Dermis blood vessel endothelial cell (primary cell): ENCODE measurements at regions not wholly inside any gene's neighbourhood (a gene's known extent, or its start where the extent isn't known, plus 50 kb on each side); places are given as distances from the start of the nearest gene placed in this dataset.
"Not testable (repeated sequence)": the region's sequence is repeated elsewhere in the genome, so short reads cannot be mapped to it uniquely, and the experiment has no call there.

Experiments
- DNase-seq: peaks from one replicate; pipeline ENCODE4 v3.0.0; 2010

GRCh38 chr18:59059140-59059539 lies 80.5 kb upstream of the SEC11C start:
- DNase-seq: no peak

DNA sequence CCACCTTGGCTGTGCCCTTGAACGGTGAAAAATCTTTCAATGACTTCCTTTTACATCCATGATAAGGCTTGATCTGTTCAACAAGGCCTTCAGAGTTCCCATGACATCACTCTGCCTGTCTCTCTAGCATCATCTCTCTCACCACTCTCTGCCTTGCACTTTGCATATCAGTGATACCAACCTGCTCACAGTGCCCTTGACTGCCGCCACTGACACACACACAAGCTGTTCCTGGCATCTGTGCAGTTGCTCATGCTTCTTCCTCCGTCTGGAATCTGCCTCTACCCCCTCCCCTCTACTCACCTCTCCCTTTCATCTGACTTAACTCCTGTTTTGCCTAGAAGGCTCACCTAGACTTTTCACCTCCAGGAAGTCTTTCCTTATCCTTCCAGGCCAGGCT lies 79.1 kb upstream of the SEC11C start:
- no peak for DNase-seq

DNA sequence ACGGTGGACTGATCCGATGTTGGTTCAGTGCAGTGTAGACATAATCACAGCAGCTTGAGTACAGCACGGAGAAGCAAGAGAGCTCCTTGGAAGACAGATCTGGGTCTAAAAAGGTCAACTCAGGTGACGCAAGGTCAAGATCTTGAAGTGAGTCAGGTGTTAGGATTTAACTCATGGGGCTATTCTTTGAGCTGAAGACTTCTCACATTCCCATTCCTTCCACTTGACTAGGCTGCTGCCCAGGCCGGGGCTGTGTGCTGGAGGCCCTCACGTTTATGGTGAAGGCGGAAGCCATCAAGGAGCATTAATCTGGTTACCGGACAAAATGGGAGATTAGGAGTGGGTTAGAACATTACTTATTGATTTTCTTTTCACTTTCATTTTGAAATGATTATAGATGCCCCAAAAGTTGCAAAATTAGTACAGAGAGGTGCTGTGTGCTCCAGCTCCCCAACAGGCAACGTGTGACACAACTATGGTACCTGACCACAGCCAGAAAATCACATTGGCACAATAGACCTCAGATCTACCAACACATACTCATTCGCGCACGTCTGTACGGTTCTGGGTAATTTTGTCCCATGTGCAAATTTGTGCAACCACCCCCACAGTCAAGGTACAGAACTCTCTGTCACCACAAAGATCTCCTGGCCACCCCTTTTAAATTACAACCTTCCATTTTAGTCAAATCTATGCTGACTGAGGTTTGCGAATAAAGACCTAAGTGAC lies 77.6 kb upstream of the SEC11C start:
- no peak for DNase-seq

GRCh38 chr18:59062643-59063006 lies 77.1 kb upstream of the SEC11C start:
- DNase-seq: no peak

DNA sequence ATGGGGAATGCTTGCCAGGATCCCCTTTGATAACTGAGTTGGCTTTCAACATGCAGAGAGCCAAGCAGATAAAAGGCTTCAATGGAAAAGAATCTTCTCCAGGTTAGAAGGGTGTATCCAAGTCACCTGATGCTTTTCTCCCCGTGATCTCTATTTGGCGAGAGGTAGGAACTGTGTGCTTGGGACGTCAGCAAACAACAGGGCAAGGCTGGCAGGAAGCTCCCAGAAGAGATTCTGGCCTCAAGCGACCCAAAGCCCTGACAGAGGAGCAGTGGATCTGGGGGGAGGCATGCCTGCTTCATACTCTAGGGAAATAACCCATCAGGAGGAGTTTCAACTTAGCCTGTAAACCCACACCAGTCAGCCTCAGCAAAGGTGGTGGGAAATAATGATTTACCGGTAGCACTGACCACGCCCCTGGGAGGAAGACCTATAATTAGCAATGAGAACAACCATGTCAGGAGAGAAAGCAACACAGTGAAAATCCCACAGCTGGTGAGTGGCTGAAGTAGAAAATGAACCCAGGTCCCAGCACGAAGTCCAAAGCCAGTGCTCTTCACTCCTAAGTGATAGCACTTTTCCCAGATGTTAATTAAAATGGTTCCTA lies 76.3 kb upstream of the SEC11C start:
- DNase-seq: no peak

GRCh38 chr18:59063912-59064311 lies 75.8 kb upstream of the SEC11C start:
- DNase-seq: no peak

DNA sequence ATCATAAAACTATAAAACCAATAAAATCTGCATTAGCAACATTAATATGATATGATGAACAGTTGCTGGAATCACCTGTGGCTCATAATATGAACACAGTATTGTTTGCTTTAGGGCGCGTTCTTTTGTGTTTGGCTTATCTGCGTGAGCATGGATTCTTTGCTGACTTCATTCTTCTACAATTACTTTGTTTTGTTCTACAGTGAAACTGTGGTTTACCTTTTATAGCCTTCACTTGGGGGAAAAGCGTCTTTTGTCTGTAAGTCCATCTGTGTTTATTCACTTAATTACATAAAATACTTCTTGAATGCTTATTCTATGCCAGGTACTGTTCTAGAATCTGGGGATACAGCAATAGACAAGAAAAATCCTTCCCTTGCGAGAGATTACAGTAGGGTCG lies 74.0 kb upstream of the SEC11C start:
- DNase-seq: no peak

GRCh38 chr18:59067873-59068272 lies 71.8 kb upstream of the SEC11C start:
- DNase-seq: peak; percentile 69

DNA sequence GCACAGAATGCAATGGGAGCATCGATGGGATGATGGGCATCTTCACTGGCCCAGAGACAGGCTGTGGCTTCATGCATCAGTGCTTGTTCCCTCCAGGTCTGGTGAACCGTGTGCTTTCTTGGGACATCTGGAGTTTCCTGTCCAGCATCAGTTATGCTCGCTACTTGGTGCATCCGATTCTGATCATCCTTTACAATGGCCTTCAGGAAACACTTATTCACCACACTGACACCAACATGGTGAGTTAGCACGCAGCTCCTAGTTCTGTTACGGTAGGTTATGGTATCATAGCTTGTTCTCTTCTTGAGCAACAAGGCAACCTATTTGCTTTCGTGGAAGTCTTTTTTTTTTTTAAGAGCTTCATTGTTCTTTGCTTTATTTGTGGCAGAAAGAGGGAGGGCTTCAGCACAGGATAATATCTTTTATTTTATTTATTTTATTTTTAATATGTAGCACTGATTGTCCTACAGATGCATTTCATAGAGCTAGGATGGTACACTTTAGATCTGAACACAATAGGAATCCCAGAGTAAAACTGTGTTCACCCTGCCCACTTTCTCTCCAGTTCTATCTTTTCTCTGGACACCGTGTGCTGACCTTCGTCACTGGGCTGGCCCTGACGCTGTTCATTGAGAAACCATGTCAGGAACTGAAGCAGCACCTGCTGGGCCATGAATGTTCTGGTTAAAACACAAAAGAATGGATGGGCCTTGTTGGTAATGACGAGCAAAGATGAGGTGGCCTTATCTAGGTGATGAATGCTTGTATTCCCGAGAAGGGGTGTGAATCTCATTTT lies 71.2 kb upstream of the SEC11C start:
- DNase-seq: no peak

DNA sequence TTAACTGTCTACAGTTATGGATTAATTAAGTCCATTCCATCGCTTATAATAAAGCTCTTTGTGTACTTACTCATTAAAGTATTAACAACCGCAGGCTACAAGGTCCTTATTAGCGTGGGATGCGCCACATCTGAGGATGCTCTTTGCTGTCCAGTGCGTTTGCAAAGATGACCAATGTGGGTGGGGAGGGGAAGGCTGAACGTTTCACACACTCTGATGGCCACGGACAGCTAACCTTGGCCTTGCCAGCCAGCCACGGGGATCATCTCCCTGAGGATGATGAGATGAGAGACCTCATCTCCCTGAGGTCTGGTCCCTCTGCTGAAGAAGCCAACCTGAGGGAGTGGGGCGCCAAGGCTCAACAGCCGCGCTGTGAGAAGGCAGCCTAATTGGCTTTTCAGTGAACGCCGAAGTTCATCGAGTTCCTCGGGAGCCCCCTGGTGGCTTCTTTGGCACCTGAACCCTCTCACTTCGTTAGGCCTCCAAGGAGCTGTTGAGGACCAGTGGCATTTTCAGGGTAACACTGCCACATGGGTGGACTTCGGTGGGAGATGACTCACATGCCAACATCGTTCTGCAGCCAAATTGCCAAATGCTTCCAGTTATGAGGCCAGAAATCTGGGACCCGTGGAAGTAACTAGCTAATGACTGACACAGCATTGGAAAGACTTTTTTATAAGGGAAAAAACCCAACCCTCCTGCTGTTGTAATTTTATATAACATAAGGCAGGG lies 69.3 kb upstream of the SEC11C start:
- DNase-seq: peak; percentile 90

DNA sequence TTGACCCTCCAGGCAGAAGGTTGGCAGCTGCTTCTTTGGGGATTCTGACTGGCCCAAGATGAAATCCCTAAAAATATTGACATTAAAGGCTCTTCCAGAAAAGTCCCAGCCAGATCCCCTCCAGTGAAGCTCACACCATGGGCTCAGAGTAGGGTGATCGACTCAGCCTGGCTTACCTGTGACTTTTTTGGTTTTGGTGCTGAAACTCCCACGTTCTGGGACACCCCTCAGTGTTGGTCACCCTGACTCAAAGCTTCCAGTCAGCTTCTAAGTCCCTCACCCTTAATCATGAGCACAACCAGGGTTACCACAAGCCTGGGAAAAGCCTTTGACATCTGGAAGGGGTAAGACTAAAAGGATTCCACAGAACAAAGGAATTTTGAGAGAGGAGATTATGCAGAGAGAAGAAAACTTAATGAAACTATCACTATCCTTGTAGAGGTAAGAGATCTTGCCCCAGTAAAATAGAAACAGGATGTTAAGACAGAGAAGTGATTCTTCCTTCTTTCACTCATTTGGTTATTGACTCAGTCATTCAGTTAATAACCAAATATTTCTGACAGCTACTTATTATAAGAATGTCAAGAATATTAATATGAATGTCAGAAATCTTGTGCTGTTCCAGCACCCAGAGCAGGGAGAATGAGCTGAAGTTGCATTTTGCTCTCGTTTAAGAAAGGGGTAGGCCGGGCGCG lies 66.8 kb upstream of the SEC11C start:
- DNase-seq: no peak

GRCh38 chr18:59075923-59076322 lies 63.8 kb upstream of the SEC11C start:
- DNase-seq: peak; percentile 72

DNA sequence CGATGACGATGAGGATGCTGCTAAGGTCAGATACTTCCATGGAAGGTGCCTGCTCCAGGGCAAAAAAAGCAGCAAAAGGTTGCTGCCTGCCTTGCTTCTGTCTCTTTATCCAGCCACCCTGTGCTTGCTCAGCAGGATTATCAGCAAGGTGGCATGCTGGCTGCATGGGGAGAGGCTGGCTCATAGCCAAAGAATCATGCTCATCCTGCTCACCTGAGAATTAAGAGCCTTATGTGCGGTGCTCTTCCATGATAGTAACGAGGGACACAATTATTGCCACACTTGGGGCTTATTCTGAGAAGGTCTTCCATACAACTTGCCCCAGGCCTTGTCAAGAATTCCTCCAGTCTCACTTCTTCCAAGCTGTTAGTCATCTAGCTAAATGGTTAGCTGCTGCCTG lies 60.4 kb upstream of the SEC11C start:
- no peak for DNase-seq

GRCh38 chr18:59079687-59080501 lies 59.8 kb upstream of the SEC11C start:
- DNase-seq: not testable (repeated sequence)

GRCh38 chr18:59083136-59083818 lies 56.4 kb upstream of the SEC11C start:
- no peak for DNase-seq

GRCh38 chr18:59085126-59085794 lies 54.4 kb upstream of the SEC11C start:
- no peak for DNase-seq

DNA sequence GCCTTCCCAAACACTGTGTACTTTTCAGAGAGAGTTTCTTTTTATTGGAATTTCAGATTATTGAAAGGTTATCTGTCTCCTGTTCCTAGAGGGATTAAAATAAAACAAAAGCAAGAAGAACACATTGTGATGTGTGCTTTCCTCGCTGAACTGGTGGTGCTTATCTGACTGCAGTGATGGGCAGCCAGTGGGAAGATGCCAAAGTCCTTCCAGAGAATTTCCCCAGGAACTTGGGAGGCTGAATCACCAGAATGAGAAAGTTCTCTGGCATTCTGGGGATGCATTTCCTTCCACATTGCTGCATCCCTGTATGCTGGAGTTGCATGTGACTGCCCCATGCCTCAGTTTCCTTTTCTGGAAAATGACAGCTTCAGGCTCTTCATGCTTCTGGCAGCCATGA lies 53.9 kb upstream of the SEC11C start:
- peak; percentile 30 for DNase-seq

- DNase-seq: no peak
These were observed 53.2 kb upstream of the SEC11C start for GRCh38 chr18:59086522-59086921.

DNA sequence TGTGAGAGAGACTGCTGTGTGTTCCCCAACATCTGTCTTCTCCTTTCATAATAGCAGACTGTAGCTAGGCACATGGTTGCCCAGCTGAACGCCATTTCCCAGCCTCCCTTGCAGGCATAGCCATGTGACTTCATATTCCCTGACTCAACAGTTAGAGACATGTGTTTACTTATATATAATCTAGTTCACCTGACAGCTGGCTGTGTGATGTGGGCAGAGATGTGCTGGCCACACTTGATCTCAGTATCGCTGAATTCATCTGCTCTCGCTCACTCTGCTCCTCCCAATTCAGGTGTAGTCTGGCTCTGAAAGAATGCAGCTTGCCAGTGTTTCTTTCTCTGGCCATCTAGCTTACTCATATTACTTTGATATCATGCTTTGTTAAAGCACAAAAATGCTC lies 52.3 kb upstream of the SEC11C start:
- DNase-seq: no peak
